ENCODE measurements at regions not wholly inside any gene's neighbourhood (a gene's known extent, or its start where the extent isn't known, plus 50 kb on each side); places are given as distances from the start of the nearest gene placed in this dataset.

- no peak for DNase-seq
Observed at GRCh38 chr4:18931643-18932377, 910.3 kb upstream of the LCORL start.

DNA sequence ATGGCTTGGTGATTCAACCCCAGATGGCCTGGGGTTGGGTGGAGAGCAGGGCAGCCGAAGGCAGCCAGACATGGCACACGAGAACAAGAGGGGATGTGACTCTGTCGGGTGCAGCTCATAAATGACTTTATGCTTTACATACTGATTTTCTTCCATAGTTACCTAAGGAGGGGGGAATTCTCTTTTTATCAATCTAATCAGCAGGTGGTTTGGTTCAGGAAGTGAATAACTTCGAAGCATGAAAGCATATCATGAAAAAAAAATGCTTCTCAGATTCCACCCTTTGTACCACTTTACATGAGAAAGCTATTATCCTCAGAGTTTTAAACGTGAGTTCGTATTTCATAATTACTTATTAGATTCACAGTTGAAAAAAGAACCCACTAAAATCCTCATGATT is 908.9 kb upstream of the LCORL start:
- DNase-seq, result no peak

DNA sequence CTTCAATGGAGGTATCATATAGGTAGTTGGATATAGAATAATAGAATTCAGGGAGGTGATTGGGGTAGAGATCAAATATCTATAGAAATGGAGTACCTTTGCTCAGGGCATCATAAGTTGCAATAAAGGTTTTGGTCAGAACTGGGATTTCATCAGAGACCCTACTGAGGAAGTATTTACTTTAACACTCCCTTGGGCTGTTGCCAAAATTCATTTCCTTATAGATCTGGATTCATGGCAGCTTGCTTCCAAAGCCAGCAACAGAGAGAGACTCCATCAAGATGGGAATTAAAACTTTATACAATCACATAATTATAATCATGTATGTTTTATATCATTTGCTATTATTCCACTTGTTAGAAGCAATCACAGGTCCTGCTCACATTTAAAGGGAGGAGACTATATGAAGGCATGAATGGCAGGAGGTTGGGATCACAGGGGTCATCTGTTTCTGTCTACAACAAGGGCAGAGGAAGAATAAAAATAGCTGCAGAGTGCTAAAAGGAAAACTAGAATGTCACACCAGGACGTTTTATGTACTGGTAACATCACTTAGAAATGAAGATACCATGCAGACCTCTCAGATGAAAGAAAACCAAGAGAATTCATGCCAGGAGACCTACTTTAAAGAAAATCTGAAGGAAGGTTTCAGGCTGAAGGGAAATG is 902.1 kb upstream of the LCORL start:
- no peak for DNase-seq

GRCh38 chr4:18917689-18918088 is 896.1 kb upstream of the LCORL start:
- DNase-seq, result no peak

- DNase-seq, result no peak
Observed at GRCh38 chr4:18914182-18914581, 892.6 kb upstream of the LCORL start.

DNA sequence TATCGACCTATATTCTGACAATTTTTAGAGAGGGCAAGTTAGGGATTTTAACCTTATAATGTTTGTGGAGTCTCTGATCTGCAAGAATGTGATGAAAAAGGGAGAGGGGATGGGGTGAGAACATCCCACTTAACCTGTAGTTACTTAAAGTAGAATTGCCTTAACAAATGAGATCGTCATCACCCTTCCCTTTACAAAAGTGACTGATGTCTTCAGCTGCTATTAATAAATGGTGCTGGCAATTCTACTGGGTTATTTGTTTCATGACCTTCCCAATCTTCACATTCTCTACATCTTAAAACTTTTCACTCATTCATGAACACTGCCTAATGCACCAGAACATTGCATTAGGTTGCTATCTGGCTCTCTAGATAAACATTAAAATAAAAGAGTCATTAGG is 873.4 kb upstream of the LCORL start:
- DNase-seq, result no peak

DNA sequence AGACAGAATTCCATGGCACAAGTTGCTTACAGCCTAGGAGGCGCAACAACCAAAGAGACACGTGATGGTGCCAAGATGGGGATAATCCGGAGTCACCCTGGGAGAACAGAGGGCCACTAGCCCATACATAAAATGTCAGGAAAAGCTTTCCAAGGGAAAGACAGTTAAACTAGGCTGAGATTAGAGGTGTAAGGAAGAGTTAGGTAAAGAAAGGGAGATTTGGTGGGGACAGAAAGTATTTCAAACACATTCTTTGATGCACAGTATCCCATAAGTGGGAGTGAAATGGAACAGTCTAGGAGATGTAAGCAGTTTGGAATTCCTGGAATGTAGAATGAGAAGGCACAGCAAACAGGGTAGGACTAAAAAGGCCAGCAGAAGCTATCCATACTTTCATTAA is 860.9 kb upstream of the LCORL start:
- peak; percentile 54 for DNase-seq

DNA sequence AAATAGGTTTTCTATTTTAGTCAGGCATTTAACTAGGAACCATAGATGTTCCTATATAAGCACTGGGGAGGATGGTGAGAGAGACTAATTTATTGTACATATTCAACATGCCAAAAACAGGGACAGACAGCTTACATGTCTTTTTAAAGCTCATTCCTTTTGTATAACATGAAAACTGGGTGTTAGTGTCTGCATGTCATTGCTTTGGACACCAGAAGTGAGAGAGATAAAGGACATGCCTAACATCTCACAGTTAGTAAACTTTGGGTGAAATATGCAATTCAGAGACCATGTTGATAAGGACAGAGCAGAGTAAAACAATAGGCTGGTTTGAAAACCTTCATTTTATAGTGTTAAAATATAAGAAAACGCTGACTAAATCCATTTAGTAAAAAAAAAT is 860.0 kb upstream of the LCORL start:
- no peak for DNase-seq

- DNase-seq, result no peak
Observed at GRCh38 chr4:18880871-18881270, 859.3 kb upstream of the LCORL start.

GRCh38 chr4:18878561-18878960 is 857.0 kb upstream of the LCORL start:
- DNase-seq, result no peak

- DNase-seq, result no peak
Observed at GRCh38 chr4:18869166-18869565, 847.6 kb upstream of the LCORL start.

DNA sequence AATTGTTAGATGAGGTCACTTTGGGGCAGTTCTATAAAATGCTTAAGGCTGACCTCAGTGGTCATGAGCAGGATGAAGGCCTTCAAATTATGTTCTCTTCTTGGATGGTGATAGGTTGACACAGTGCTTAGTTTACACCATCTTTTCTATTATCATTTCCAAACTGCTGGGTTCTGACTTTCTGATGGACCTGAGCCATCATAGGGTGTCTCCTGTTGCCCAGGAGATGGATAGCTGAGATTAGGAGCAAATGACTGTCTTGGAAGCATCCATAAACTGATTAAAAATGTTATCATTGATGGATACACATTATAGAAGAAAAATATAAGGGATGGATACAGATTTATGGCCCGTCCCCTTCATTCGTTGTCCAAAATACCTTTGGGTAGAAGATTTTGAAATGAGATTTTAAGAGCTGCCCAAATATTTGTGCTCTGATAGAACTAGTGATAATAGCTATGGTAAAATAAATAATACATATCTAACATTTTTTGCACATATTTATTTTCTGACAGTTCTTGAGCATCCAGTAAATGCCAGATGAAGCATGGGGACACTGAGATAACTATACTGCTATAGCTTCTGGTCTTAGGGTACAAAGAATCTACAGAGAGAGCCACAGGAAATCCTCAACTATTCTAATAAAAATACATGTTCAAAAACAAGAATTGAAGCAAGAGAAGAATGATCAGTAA is 839.4 kb upstream of the LCORL start:
- no peak for DNase-seq

- DNase-seq, result no peak
Observed at GRCh38 chr4:18859468-18859867, 837.9 kb upstream of the LCORL start.

DNA sequence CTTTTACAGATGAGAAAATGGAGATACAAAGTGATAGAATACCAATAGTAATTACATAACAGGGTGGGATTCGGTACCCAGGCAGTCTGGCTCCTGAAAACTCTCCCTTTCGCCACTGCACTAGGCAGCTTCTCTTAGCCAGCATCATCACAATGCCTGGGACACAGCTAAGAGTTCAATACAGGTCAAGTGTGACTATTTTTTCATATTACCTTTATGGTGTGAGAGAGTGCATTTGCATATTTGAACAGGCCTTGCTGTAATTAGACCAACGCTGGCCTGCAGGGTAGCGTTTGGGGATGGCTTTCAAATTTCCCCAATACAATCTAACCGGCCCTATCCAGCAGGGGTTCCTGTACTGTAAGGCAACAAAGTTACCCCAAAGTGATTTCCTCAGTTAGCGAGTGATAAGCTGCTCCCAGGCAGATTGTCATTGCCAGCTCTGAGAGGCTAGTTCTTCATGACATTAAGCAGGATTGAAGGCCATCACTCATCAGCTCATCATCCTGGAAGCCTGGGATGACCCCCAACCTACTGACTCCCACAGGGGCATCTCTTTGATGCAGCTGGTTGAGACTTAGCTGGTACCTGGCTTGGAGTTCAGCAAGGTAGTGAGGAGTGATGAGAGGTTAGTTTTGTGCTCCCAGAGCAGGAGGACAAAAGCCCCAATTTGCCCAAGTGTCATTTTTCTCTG is 836.8 kb upstream of the LCORL start:
- DNase-seq, result no peak

DNA sequence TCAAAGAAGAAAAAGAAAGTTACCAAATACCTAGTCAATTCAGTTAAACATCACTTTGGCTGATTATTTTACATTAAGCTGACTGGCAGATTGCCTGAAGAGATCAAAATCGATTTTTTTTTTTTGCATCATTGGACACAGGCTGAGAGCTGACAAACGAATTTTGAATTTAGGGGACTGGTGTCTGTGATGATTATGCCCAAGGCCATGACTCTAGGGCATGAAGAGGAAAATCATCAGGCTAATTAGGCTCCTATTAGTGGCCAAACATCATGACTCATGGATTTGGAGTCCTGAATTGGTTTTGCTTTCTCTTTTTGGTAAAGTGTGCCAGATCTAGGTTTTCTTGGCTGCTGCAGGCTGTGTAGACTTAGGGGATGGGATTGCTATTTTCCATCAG is 829.3 kb upstream of the LCORL start:
- no peak for DNase-seq

- peak; percentile 16 for DNase-seq
Observed at GRCh38 chr4:18847249-18847890, 825.8 kb upstream of the LCORL start.

- no peak for DNase-seq
Observed at GRCh38 chr4:18846313-18846712, 824.8 kb upstream of the LCORL start.

- DNase-seq, result peak; percentile 15
Observed at GRCh38 chr4:18844726-18845125, 823.2 kb upstream of the LCORL start.

DNA sequence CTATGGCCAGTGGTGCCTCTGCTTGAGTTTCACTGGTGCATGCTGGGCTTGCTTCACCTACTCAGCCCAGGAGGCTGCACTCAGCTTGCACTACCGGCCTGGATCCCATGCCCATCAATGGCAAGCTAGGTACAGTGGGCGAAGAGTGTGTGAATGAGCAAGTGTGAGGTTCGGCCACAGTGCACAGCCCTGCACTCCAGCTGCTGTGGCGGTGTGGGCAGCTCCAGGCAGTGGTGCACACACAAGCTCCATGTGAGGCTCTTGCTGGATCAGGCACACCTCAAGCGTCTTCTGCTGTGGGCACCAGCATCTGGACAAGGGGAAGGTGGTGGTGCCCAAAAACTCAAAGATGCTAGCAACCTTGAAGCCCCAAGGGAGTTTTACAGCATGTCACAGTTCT is 820.9 kb upstream of the LCORL start:
- no peak for DNase-seq

DNA sequence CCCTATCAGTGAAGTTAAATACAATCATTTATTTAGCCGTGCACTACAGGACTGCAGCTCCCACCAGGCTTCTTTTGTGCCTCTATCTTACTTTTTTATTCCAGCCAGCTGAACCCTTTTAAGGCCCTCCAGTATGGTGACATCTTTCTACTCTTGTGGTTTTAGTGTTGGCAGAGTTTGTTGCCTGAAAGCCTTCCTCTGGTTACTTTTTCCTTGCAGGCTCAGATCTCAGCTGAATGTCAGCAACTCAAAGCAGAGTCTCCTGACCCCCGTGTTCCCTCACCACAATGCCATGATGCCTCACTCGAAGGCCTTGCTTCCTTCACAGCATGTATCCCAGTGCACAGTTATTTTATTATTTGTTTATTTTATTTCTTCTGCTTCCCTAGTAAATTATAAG is 818.9 kb upstream of the LCORL start:
- no peak for DNase-seq

GRCh38 chr4:18816228-18816895 is 794.8 kb upstream of the LCORL start:
- DNase-seq, result no peak

- DNase-seq, result no peak
Observed at GRCh38 chr4:18815779-18816173, 794.2 kb upstream of the LCORL start.

Data from T1000 (cell line).